Right lobe of liver (tissue), 4 donors: ENCODE measurements at regions not wholly inside any gene's neighbourhood (a gene's known extent, or its start where the extent isn't known, plus 50 kb on each side); places are given as distances from the start of the nearest gene placed in this dataset.

Experiments
- POLR2A ChIP-seq: fragments of 450-650 bp; IDR thresholded peaks from one replicate; pipeline ENCODE4 v1.6.1; 2017; ENCODE audit warnings: antibody characterized with exemption, mild to moderate bottlenecking
- TF ChIP-seq, protein P1 (sequence below), 4 donors: fragments of 200-600 bp in 3 of 4; fragments of 450-650 bp in 1 of 4; IDR thresholded peaks; one replicate each; pipeline versions ENCODE4 v1.5.1 to v1.8.0; 2016 to 2022; ENCODE audit warnings: antibody characterized with exemption in 4 of 4, mild to moderate bottlenecking in 2 of 4
- donor health status: DM: no; HTN: no; CAD: no.
- donor health status: DM: no; HTN: no; CAD: no.
- donor health status: DM: no; HTN: yes; CAD: no.

DNA sequence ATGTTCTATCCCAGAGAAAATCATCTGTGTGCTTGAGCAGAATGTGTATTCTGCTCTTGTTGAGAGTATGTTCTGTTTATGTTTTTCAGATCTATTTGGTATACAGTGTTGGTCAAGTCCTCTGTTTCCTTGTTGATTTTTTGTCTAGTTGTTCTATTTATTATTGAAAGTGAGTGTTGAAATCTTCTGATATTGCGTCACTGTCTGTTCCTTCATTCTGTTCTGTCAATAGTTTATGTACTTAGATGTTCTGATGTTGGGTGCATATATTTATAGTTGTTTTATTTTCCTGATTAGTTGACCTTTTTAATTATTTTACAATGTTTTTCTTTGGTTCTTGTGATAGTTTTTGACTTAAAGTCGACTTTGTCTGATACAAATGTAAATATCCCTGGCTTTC is 458.7 kb upstream of the HSF2 start:
- TF ChIP-seq POLR2A = no peak
- TF ChIP-seq, protein P1, sequence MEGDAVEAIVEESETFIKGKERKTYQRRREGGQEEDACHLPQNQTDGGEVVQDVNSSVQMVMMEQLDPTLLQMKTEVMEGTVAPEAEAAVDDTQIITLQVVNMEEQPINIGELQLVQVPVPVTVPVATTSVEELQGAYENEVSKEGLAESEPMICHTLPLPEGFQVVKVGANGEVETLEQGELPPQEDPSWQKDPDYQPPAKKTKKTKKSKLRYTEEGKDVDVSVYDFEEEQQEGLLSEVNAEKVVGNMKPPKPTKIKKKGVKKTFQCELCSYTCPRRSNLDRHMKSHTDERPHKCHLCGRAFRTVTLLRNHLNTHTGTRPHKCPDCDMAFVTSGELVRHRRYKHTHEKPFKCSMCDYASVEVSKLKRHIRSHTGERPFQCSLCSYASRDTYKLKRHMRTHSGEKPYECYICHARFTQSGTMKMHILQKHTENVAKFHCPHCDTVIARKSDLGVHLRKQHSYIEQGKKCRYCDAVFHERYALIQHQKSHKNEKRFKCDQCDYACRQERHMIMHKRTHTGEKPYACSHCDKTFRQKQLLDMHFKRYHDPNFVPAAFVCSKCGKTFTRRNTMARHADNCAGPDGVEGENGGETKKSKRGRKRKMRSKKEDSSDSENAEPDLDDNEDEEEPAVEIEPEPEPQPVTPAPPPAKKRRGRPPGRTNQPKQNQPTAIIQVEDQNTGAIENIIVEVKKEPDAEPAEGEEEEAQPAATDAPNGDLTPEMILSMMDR (IDR thresholded peaks at IDR 0.05) = no peak
